Urinary bladder (tissue), 3 donors: ENCODE measurements at regions not wholly inside any gene's neighbourhood (a gene's known extent, or its start where the extent isn't known, plus 50 kb on each side); places are given as distances from the start of the nearest gene placed in this dataset.

Experiments
- DNase-seq: peaks from one replicate; pipeline ENCODE4 v3.0.0-alpha.2; 2015; ENCODE audit errors: extremely low spot score
- H3K27ac ChIP-seq: one replicate; pipeline ENCODE4 v1.5.1; 2013; ENCODE audit warnings: low read depth, mild to moderate bottlenecking, moderate library complexity
- H3K36me3 ChIP-seq: one replicate; pipeline ENCODE4 v1.6.1; 2013; ENCODE audit warnings: mild to moderate bottlenecking, moderate library complexity; ENCODE audit not compliant: insufficient read depth
- H3K4me1 ChIP-seq: one replicate; pipeline ENCODE4 v1.6.1; 2013; ENCODE audit warnings: mild to moderate bottlenecking, moderate library complexity; ENCODE audit not compliant: insufficient read depth
- H3K4me3 ChIP-seq: one replicate; pipeline ENCODE4 v1.5.1; 2013; ENCODE audit warnings: low read depth, low read length
- WGBS: extraction: QIAGEN DNeasy Blood & Tissue Kit; methylation state at CpG from one replicate; pipeline ENCODE4 v1.1.7; 2013; 5-methylcytosine and 5-hydroxymethylcytosine counted together
- donor health status: healthy with polysubstance abuse.
- donor health status: healthy.

GRCh38 chr5:124231802-124232201 is 514.6 kb downstream of the ZNF608 start:
- H3K4me1 ChIP-seq: no peaks in the 10 kb centered on the region
- H3K36me3 ChIP-seq: no peaks in the 10 kb centered on the region
- WGBS: 97% methylated on average over 3 of the region's 3 CpGs
- H3K27ac ChIP-seq: no peak overlapping the region
- no peak overlapping the region for H3K4me3 ChIP-seq
- no peak for DNase-seq

GRCh38 chr5:124231230-124231629 is 515.2 kb downstream of the ZNF608 start:
- no peak overlapping the region for H3K27ac ChIP-seq
- WGBS: 90% methylated on average over 5 of the region's 5 CpGs
- no peak for DNase-seq
- no peaks in the 10 kb centered on the region for H3K4me1 ChIP-seq
- H3K4me3 ChIP-seq: no peak overlapping the region
- H3K36me3 ChIP-seq: no peaks in the 10 kb centered on the region

- 97% methylated on average over 7 of the region's 7 CpGs for WGBS
- Histone ChIP-seq H3K36me3 (no peaks in the 10 kb centered on the region), H3K4me1 (no peaks in the 10 kb centered on the region), H3K27ac (no peak overlapping the region), H3K4me3 (no peak overlapping the region)
- DNase-seq: no peak
These were observed 516.0 kb downstream of the ZNF608 start for GRCh38 chr5:124230456-124230855.

- Histone ChIP-seq H3K36me3 (no peaks in the 10 kb centered on the region), H3K27ac (no peak overlapping the region), H3K4me1 (no peaks in the 10 kb centered on the region), H3K4me3 (no peak overlapping the region)
- WGBS: 98% methylated on average over 3 of the region's 3 CpGs
- no peak for DNase-seq
These were observed 517.1 kb downstream of the ZNF608 start for GRCh38 chr5:124229352-124229751.

GRCh38 chr5:124227914-124228313 is 518.5 kb downstream of the ZNF608 start:
- H3K4me1 ChIP-seq: no peaks in the 10 kb centered on the region
- no peaks in the 10 kb centered on the region for H3K36me3 ChIP-seq
- DNase-seq: no peak
- no peak overlapping the region for H3K27ac ChIP-seq
- H3K4me3 ChIP-seq: no peak overlapping the region

- Histone ChIP-seq H3K4me1 (no peaks in the 10 kb centered on the region), H3K36me3 (no peaks in the 10 kb centered on the region), H3K4me3 (no peak overlapping the region), H3K27ac (no peak overlapping the region)
- 93% methylated on average over 2 of the region's 2 CpGs for WGBS
- no peak for DNase-seq
These were observed 526.0 kb downstream of the ZNF608 start for GRCh38 chr5:124220418-124220817.

GRCh38 chr5:124212934-124213333 is 533.5 kb downstream of the ZNF608 start:
- Histone ChIP-seq H3K4me1 (no peaks in the 10 kb centered on the region), H3K27ac (no peak overlapping the region), H3K4me3 (no peak overlapping the region), H3K36me3 (no peaks in the 10 kb centered on the region)
- no peak for DNase-seq
- 86% methylated on average over 9 of the region's 9 CpGs for WGBS

- no peaks in the 10 kb centered on the region for H3K36me3 ChIP-seq
- no peak overlapping the region for H3K4me3 ChIP-seq
- H3K4me1 ChIP-seq: no peaks in the 10 kb centered on the region
- DNase-seq: no peak
- H3K27ac ChIP-seq: no peak overlapping the region
- WGBS: 86% methylated on average over 2 of the region's 2 CpGs
These were observed 536.1 kb downstream of the ZNF608 start for GRCh38 chr5:124210111-124210910.

GRCh38 chr5:124207118-124207517 is 539.3 kb downstream of the ZNF608 start:
- WGBS: 84% methylated on average over 3 of the region's 3 CpGs
- H3K4me3 ChIP-seq: no peak overlapping the region
- no peaks in the 10 kb centered on the region for H3K36me3 ChIP-seq
- no peak for DNase-seq
- H3K4me1 ChIP-seq: no peaks in the 10 kb centered on the region
- H3K27ac ChIP-seq: no peak overlapping the region

- Histone ChIP-seq H3K4me3 (no peak overlapping the region), H3K4me1 (no peaks in the 10 kb centered on the region), H3K36me3 (no peaks in the 10 kb centered on the region), H3K27ac (no peak overlapping the region)
- no peak for DNase-seq
- 66% methylated on average over 2 of the region's 2 CpGs for WGBS
These were observed 539.9 kb downstream of the ZNF608 start for GRCh38 chr5:124206540-124206939.

GRCh38 chr5:124203303-124203702 is 543.1 kb downstream of the ZNF608 start:
- no peak for DNase-seq
- H3K27ac ChIP-seq: no peak overlapping the region
- no peaks in the 10 kb centered on the region for H3K36me3 ChIP-seq
- H3K4me1 ChIP-seq: no peaks in the 10 kb centered on the region
- no peak overlapping the region for H3K4me3 ChIP-seq
- 98% methylated on average over 4 of the region's 4 CpGs for WGBS

- no peak overlapping the region for H3K27ac ChIP-seq
- WGBS: 34% methylated on average over 1 of the region's 1 CpG
- no peak overlapping the region for H3K4me3 ChIP-seq
- no peak for DNase-seq
- no peaks in the 10 kb centered on the region for H3K36me3 ChIP-seq
- H3K4me1 ChIP-seq: no peaks in the 10 kb centered on the region
These were observed 546.1 kb downstream of the ZNF608 start for GRCh38 chr5:124200381-124200780.

- H3K4me1 ChIP-seq: no peaks in the 10 kb centered on the region
- H3K27ac ChIP-seq: no peak overlapping the region
- H3K4me3 ChIP-seq: no peak overlapping the region
- DNase-seq: no peak
- 57% methylated on average over 3 of the region's 3 CpGs for WGBS
- H3K36me3 ChIP-seq: no peaks in the 10 kb centered on the region
These were observed 546.5 kb downstream of the ZNF608 start for GRCh38 chr5:124199893-124200292.

- no peaks in the 10 kb centered on the region for H3K36me3 ChIP-seq
- H3K4me1 ChIP-seq: no peaks in the 10 kb centered on the region
- no peak overlapping the region for H3K4me3 ChIP-seq
- 81% methylated on average over 2 of the region's 2 CpGs for WGBS
- DNase-seq: no peak
- H3K27ac ChIP-seq: no peak overlapping the region
These were observed 551.0 kb downstream of the ZNF608 start for GRCh38 chr5:124195411-124195810.

GRCh38 chr5:124194282-124194681 is 552.2 kb downstream of the ZNF608 start:
- WGBS: 63% methylated on average over 7 of the region's 7 CpGs
- H3K27ac ChIP-seq: no peak overlapping the region
- no peak for DNase-seq
- H3K4me3 ChIP-seq: peak overlapping the region; percentile 14
- H3K4me1 ChIP-seq: no peaks in the 10 kb centered on the region
- H3K36me3 ChIP-seq: no peaks in the 10 kb centered on the region
